OCI-LY1 (cell line): ENCODE measurements at regions not wholly inside any gene's neighbourhood (a gene's known extent, or its start where the extent isn't known, plus 50 kb on each side); places are given as distances from the start of the nearest gene placed in this dataset.

Source experiments
- H2AFZ ChIP-seq: fragments of 200-600 bp; sonication (generic), shearing (Covaris generic); 2 replicates; pipeline ENCODE4 v1.6.0; 2014; ENCODE audit warnings: antibody characterized with exemption, mild to moderate bottlenecking, low read length
- H3F3A ChIP-seq: fragments of 200-600 bp; sonication (generic), shearing (Covaris generic); 2 replicates; pipeline ENCODE4 v1.6.0; 2014; ENCODE audit warnings: mild to moderate bottlenecking, antibody characterized with exemption, low read length, moderate library complexity; ENCODE audit not compliant: insufficient read depth
- H3K27ac ChIP-seq: fragments of 200-600 bp; sonication (generic); 2 replicates; pipeline ENCODE4 v1.5.1; 2014; ENCODE audit warnings: low read length, mixed run types, mild to moderate bottlenecking, low read depth; ENCODE audit not compliant: poor library complexity, severe bottlenecking
- H3K27me3 ChIP-seq: fragments of 200-600 bp; sonication (generic); 2 replicates; pipeline ENCODE4 v1.6.0; 2014; ENCODE audit warnings: antibody characterized with exemption, mild to moderate bottlenecking, low read length, moderate library complexity; ENCODE audit not compliant: insufficient read depth
- H3K36me3 ChIP-seq: fragments of 200-600 bp; sonication (generic); 2 replicates; pipeline ENCODE4 v1.6.1; 2014; ENCODE audit warnings: mild to moderate bottlenecking, antibody characterized with exemption, low read length, moderate library complexity, mixed read lengths; ENCODE audit not compliant: insufficient read depth
- H3K4me1 ChIP-seq: fragments of 200-600 bp; sonication (generic); 2 replicates; pipeline ENCODE4 v1.5.1; 2014; ENCODE audit warnings: mild to moderate bottlenecking, low read length, moderate library complexity; ENCODE audit not compliant: insufficient read depth, severe bottlenecking
- H3K4me2 ChIP-seq: fragments of 200-600 bp; sonication (generic), shearing (Covaris generic); 2 replicates; pipeline ENCODE4 v1.6.1; 2014; ENCODE audit warnings: low read length
- H3K4me3 ChIP-seq: fragments of 200-600 bp; sonication (generic); 2 replicates; pipeline ENCODE4 v1.5.1; 2014; ENCODE audit warnings: low read length, low read depth, mild to moderate bottlenecking, mixed read lengths; ENCODE audit not compliant: poor library complexity, severe bottlenecking
- H3K79me2 ChIP-seq: fragments of 200-600 bp; shearing (Covaris generic); 2 replicates; pipeline ENCODE4 v1.6.1; 2016; ENCODE audit warnings: mixed run types, low read length, mixed read lengths; ENCODE audit not compliant: insufficient read depth
- H3K9ac ChIP-seq: fragments of 200-600 bp; sonication (generic), shearing (Covaris generic); 2 replicates; pipeline ENCODE4 v1.6.1; 2014; ENCODE audit warnings: mild to moderate bottlenecking, low read length, mixed read lengths
- H3K9me2 ChIP-seq: fragments of 200-600 bp; sonication (generic), shearing (Covaris generic); 2 replicates; pipeline ENCODE4 v1.6.1; 2014; ENCODE audit warnings: low read depth, mild to moderate bottlenecking, low read length, mixed read lengths
- H3K9me3 ChIP-seq: fragments of 200-600 bp; shearing (Covaris generic); 2 replicates; pipeline ENCODE4 v1.6.1; 2014; ENCODE audit warnings: low read length, mixed read lengths
- H4K20me1 ChIP-seq: fragments of 200-600 bp; sonication (generic), shearing (Covaris generic); 2 replicates; pipeline ENCODE4 v1.6.0; 2016; ENCODE audit warnings: mild to moderate bottlenecking, low read length; ENCODE audit not compliant: insufficient read depth
- EZH2 ChIP-seq: fragments of 200-600 bp; sonication (generic), shearing (Covaris generic); IDR thresholded peaks from 2 replicates; pipeline ENCODE4 v1.8.0; 2017; ENCODE audit warnings: borderline replicate concordance, mixed run types, mild to moderate bottlenecking, antibody characterized with exemption, low read length, moderate library complexity, mixed read lengths
- TF ChIP-seq, protein P1 (sequence below): fragments of 200-600 bp; sonication (generic), shearing (Covaris generic); IDR thresholded peaks from 2 replicates; pipeline ENCODE4 v1.5.1; 2017; ENCODE audit warnings: mild to moderate bottlenecking, antibody characterized with exemption, low read length, moderate library complexity, mixed read lengths

DNA sequence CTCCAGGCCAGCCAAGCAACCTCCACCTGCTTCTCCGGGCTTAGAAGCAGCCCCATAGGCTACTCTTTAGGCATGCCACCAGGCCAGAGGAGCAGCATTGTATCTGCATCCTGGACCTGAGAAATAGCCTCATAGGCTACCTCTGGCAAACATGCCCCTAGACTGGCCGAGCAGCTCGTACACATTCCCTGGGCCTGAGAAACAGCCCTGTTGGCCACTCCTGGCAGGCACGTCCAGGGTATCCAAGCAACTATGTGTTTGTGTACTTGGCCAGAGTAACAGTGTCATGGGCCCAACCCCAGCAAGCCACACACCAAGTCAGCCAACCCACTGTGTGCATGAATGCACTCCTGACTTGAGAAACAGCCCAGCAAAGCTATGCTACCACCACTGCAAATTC, 498.7 kb upstream of the CDIN1 start:
- Histone ChIP-seq H3F3A (no peaks in the 10 kb centered on the region), H3K79me2 (no peaks in the 10 kb centered on the region), H3K36me3 (no peaks in the 10 kb centered on the region), H3K4me3 (no peak overlapping the region), H3K4me1 (no peaks in the 10 kb centered on the region), H3K4me2 (no peak overlapping the region), H3K27me3 (no peaks in the 10 kb centered on the region), H2AFZ (no peak overlapping the region), H3K27ac (no peak overlapping the region), H3K9me2 (no peaks in the 10 kb centered on the region; the same call in 1 of the 2 replicates), H4K20me1 (no peaks in the 10 kb centered on the region), H3K9ac (no peak overlapping the region), H3K9me3 (no peaks in the 10 kb centered on the region)
- no peak for TF ChIP-seq EZH2
- TF ChIP-seq, protein P1, sequence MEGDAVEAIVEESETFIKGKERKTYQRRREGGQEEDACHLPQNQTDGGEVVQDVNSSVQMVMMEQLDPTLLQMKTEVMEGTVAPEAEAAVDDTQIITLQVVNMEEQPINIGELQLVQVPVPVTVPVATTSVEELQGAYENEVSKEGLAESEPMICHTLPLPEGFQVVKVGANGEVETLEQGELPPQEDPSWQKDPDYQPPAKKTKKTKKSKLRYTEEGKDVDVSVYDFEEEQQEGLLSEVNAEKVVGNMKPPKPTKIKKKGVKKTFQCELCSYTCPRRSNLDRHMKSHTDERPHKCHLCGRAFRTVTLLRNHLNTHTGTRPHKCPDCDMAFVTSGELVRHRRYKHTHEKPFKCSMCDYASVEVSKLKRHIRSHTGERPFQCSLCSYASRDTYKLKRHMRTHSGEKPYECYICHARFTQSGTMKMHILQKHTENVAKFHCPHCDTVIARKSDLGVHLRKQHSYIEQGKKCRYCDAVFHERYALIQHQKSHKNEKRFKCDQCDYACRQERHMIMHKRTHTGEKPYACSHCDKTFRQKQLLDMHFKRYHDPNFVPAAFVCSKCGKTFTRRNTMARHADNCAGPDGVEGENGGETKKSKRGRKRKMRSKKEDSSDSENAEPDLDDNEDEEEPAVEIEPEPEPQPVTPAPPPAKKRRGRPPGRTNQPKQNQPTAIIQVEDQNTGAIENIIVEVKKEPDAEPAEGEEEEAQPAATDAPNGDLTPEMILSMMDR, result no peak

DNA sequence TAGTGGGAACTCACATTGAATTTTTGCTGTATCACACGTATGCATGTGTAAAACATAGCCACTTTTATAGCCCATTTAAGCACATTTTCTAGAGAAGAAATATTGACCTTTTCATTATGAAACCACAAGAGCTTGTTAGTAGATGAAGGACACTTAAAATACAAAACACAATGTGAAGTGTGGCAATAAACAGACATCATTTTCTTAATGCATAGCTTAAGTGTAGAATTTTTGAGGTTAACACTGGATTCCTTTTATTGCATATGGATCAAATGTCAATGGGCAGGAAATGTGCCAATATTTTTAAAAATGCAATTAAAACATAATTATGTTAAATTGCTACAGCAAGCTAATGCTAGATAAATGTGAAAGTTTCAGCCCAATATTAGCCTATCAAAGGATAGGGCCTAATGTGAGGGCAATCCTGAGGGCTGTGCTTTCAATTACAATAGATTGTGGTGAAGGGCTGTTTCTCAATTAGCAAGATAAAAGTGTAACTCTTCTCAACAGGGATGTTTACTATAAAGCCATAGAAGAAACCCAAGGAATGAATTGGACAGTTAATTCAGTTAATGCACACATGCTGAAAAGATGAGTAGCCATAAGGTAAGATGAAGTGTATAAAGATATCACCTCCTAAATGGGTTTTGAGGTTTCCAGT, 489.0 kb upstream of the CDIN1 start:
- Histone ChIP-seq H4K20me1 (no peaks in the 10 kb centered on the region), H3K36me3 (no peaks in the 10 kb centered on the region), H3F3A (no peaks in the 10 kb centered on the region), H3K79me2 (no peaks in the 10 kb centered on the region), H3K9ac (no peak overlapping the region), H3K4me1 (no peaks in the 10 kb centered on the region), H3K4me3 (no peak overlapping the region), H3K27ac (no peak overlapping the region), H2AFZ (no peak overlapping the region), H3K4me2 (no peak overlapping the region), H3K9me3 (no peaks in the 10 kb centered on the region), H3K9me2 (no peaks in the 10 kb centered on the region), H3K27me3 (no peaks in the 10 kb centered on the region)
- TF ChIP-seq EZH2, result no peak
- TF ChIP-seq, protein P1, result no peak

DNA sequence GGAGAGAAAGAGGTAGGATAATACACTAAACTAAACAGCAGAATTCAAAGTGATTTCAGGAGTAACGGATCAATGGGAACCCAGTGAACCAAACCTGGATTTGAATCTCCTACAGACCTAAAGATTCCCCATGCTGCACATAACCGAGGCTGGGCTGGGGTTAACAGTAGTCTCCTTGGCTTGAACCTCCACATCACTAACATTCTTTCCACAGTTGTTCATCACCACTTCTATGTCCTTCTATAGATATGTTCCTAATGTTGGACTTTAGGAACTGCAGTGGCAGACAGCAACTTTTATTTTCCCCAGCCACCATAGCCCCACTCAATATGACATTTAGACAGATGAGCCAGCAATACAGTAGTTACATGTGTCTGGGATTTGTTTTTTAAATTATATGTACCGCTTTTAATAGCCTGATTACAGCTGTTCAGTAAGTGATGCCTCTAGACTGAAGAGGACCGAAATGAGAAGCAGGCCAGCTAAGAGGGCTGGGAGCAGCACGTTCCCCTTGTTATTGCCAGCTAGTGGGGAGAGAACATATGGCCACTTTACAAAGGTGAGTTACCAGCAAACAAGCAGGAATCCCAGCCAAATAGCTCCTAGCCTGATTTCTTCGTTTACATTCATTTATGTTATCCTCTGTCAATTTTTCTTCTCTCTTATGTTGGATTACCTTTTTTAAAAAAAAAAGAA, 472.6 kb upstream of the CDIN1 start:
- Histone ChIP-seq H3K36me3 (no peaks in the 10 kb centered on the region), H4K20me1 (no peaks in the 10 kb centered on the region), H3K9me2 (no peaks in the 10 kb centered on the region), H3K4me2 (no peak overlapping the region), H3F3A (no peaks in the 10 kb centered on the region), H3K4me3 (no peak overlapping the region), H3K9me3 (no peaks in the 10 kb centered on the region), H3K27me3 (no peaks in the 10 kb centered on the region), H3K4me1 (no peaks in the 10 kb centered on the region), H3K79me2 (no peaks in the 10 kb centered on the region), H3K27ac (no peak overlapping the region), H2AFZ (no peak overlapping the region), H3K9ac (no peak overlapping the region)
- TF ChIP-seq, protein P1, result no peak
- TF ChIP-seq EZH2, result no peak
